ENCODE measurements at regions not wholly inside any gene's neighbourhood (a gene's known extent, or its start where the extent isn't known, plus 50 kb on each side); places are given as distances from the start of the nearest gene placed in this dataset.

- H3K27me3 Mint-ChIP-seq (ENCODE audit: low read depth), result peaks cover 13% of the 10 kb centered on the region
- no peaks in the 10 kb centered on the region for H3K36me3 Mint-ChIP-seq
- DNase-seq (ENCODE audit: low spot score in 2 of 2, unreplicated experiment in 2 of 2), result no peak
- no peak overlapping the region for H3K4me3 Mint-ChIP-seq
- no peaks in the 10 kb centered on the region for H3K9me3 Mint-ChIP-seq
- peaks cover 4% of the 10 kb centered on the region for H3K4me1 Mint-ChIP-seq
- no peak overlapping the region for H3K27ac Mint-ChIP-seq
- no peak for TF ChIP-seq CTCF (IDR thresholded peaks at IDR 0.05; ENCODE audit: unreplicated experiment)
Observed at GRCh38 chr12:129959889-129960288, 56.1 kb upstream of the TMEM132D start.

GRCh38 chr12:129961091-129961490 is 57.3 kb upstream of the TMEM132D start:
- TF ChIP-seq CTCF (IDR thresholded peaks at IDR 0.05; ENCODE audit: unreplicated experiment), result no peak
- Mint-ChIP-seq H3K4me1 (peaks cover 4% of the 10 kb centered on the region), H3K4me3 (no peak overlapping the region), H3K9me3 (peaks cover 5% of the 10 kb centered on the region), H3K36me3 (no peaks in the 10 kb centered on the region), H3K27ac (no peak overlapping the region), H3K27me3 (ENCODE audit: low read depth) (peaks cover 19% of the 10 kb centered on the region)
- DNase-seq (ENCODE audit: low spot score in 2 of 2, unreplicated experiment in 2 of 2), result no peak

GRCh38 chr12:129961856-129962255 is 58.0 kb upstream of the TMEM132D start:
- Mint-ChIP-seq H3K27ac (no peak overlapping the region), H3K36me3 (no peaks in the 10 kb centered on the region), H3K4me1 (peaks cover 4% of the 10 kb centered on the region), H3K4me3 (no peak overlapping the region), H3K9me3 (peaks cover 5% of the 10 kb centered on the region), H3K27me3 (ENCODE audit: low read depth) (peaks cover 19% of the 10 kb centered on the region)
- no peak for DNase-seq (ENCODE audit: low spot score in 2 of 2, unreplicated experiment in 2 of 2)
- TF ChIP-seq CTCF (IDR thresholded peaks at IDR 0.05; ENCODE audit: unreplicated experiment), result no peak

GRCh38 chr12:129964300-129964699 is 60.5 kb upstream of the TMEM132D start:
- Mint-ChIP-seq H3K36me3 (no peaks in the 10 kb centered on the region), H3K4me3 (no peak overlapping the region), H3K9me3 (peaks cover 5% of the 10 kb centered on the region), H3K4me1 (peaks cover 4% of the 10 kb centered on the region), H3K27ac (no peak overlapping the region), H3K27me3 (ENCODE audit: low read depth) (peaks cover 24% of the 10 kb centered on the region)
- no peak for DNase-seq (ENCODE audit: low spot score in 2 of 2, unreplicated experiment in 2 of 2)
- TF ChIP-seq CTCF (IDR thresholded peaks at IDR 0.05; ENCODE audit: unreplicated experiment), result no peak

- peaks cover 25% of the 10 kb centered on the region for H3K27me3 Mint-ChIP-seq (ENCODE audit: low read depth)
- DNase-seq (ENCODE audit: low spot score in 2 of 2, unreplicated experiment in 2 of 2), result no peak
- no peaks in the 10 kb centered on the region for H3K36me3 Mint-ChIP-seq
- TF ChIP-seq CTCF (IDR thresholded peaks at IDR 0.05; ENCODE audit: unreplicated experiment), result no peak
- H3K9me3 Mint-ChIP-seq, result peaks cover 5% of the 10 kb centered on the region
- H3K4me1 Mint-ChIP-seq, result peaks cover 4% of the 10 kb centered on the region
- no peak overlapping the region for H3K4me3 Mint-ChIP-seq
- no peak overlapping the region for H3K27ac Mint-ChIP-seq
Observed at GRCh38 chr12:129964826-129965457, 61.1 kb upstream of the TMEM132D start.

Measured in mesothelial cell of epicardium (in vitro differentiated cells).